ENCODE measurements at regions not wholly inside any gene's neighbourhood (a gene's known extent, or its start where the extent isn't known, plus 50 kb on each side); places are given as distances from the start of the nearest gene placed in this dataset.
"Not testable (repeated sequence)": the region's sequence is repeated elsewhere in the genome, so short reads cannot be mapped to it uniquely, and the experiment has no call there.

- H3K4me2 ChIP-seq: no peak overlapping the region
- no peak overlapping the region for H3K9ac ChIP-seq
- no peaks in the 10 kb centered on the region for H3K4me1 ChIP-seq (ENCODE audit: low read depth, poor library complexity, severe bottlenecking)
- H3K27me3 ChIP-seq (ENCODE audit: insufficient read depth, low read depth): no peaks in the 10 kb centered on the region
- H3K4me3 ChIP-seq (IDR thresholded peaks at IDR 0.05; ENCODE audit: insufficient read depth, low read depth, low read length): no peak overlapping the region
- H3K27ac ChIP-seq: no peak overlapping the region
- TF ChIP-seq CTCF (conservative IDR thresholded peaks at IDR 0.05; ENCODE audit: low read depth, low read length): no peak
- H2AFZ ChIP-seq (ENCODE audit: low read depth): no peak overlapping the region
- no peaks in the 10 kb centered on the region for H4K20me1 ChIP-seq (ENCODE audit: insufficient read depth)
- H3K79me2 ChIP-seq (ENCODE audit: insufficient read depth, low read depth): no peaks in the 10 kb centered on the region
- no peaks in the 10 kb centered on the region for H3K36me3 ChIP-seq (ENCODE audit: insufficient read depth)
These were observed 435.3 kb upstream of the TNC start for GRCh38 chr9:115553060-115553773.

GRCh38 chr9:115556432-115556831 is 438.5 kb upstream of the TNC start:
- Histone ChIP-seq H3K36me3 (ENCODE audit: insufficient read depth) (no peaks in the 10 kb centered on the region), H3K4me2 (no peak overlapping the region), H2AFZ (ENCODE audit: low read depth) (no peak overlapping the region), H3K4me3 (IDR thresholded peaks at IDR 0.05; ENCODE audit: insufficient read depth, low read depth, low read length) (no peak overlapping the region), H3K27ac (no peak overlapping the region), H3K27me3 (ENCODE audit: insufficient read depth, low read depth) (no peaks in the 10 kb centered on the region), H3K79me2 (ENCODE audit: insufficient read depth, low read depth) (no peaks in the 10 kb centered on the region), H3K9ac (no peak overlapping the region), H3K4me1 (ENCODE audit: low read depth, poor library complexity, severe bottlenecking) (no peaks in the 10 kb centered on the region), H4K20me1 (ENCODE audit: insufficient read depth) (no peaks in the 10 kb centered on the region)
- TF ChIP-seq CTCF (conservative IDR thresholded peaks at IDR 0.05; ENCODE audit: low read depth, low read length): no peak

GRCh38 chr9:115575147-115575546 is 457.2 kb upstream of the TNC start:
- no peak for TF ChIP-seq CTCF (conservative IDR thresholded peaks at IDR 0.05; ENCODE audit: low read depth, low read length)
- Histone ChIP-seq H4K20me1 (ENCODE audit: insufficient read depth) (no peaks in the 10 kb centered on the region), H3K36me3 (ENCODE audit: insufficient read depth) (no peaks in the 10 kb centered on the region)

GRCh38 chr9:115585458-115585857 is 467.5 kb upstream of the TNC start:
- not testable (repeated sequence) for H3K4me2 ChIP-seq; H3K36me3 ChIP-seq (ENCODE audit: insufficient read depth); H3K9ac ChIP-seq; H3K27ac ChIP-seq; H3K4me3 ChIP-seq (IDR thresholded peaks at IDR 0.05; ENCODE audit: insufficient read depth, low read depth, low read length); H3K79me2 ChIP-seq (ENCODE audit: insufficient read depth, low read depth); H4K20me1 ChIP-seq (ENCODE audit: insufficient read depth); H3K4me1 ChIP-seq (ENCODE audit: low read depth, poor library complexity, severe bottlenecking); H3K27me3 ChIP-seq (ENCODE audit: insufficient read depth, low read depth); H2AFZ ChIP-seq (ENCODE audit: low read depth)

More at GRCh38 chr9:115575147-115575546, 457.2 kb upstream of the TNC start:
- H3K4me1 ChIP-seq (ENCODE audit: low read depth, poor library complexity, severe bottlenecking): no peaks in the 10 kb centered on the region
- H3K79me2 ChIP-seq (ENCODE audit: insufficient read depth, low read depth): no peaks in the 10 kb centered on the region
- H3K4me2 ChIP-seq: no peak overlapping the region
- H3K9ac ChIP-seq: no peak overlapping the region
- no peak overlapping the region for H2AFZ ChIP-seq (ENCODE audit: low read depth)
- H3K27me3 ChIP-seq (ENCODE audit: insufficient read depth, low read depth): no peaks in the 10 kb centered on the region
- no peak overlapping the region for H3K4me3 ChIP-seq (IDR thresholded peaks at IDR 0.05; ENCODE audit: insufficient read depth, low read depth, low read length)
- H3K27ac ChIP-seq: no peak overlapping the region

GRCh38 chr9:115587310-115587709 is 469.4 kb upstream of the TNC start:
- Histone ChIP-seq H2AFZ (ENCODE audit: low read depth) (no peak overlapping the region), H3K79me2 (ENCODE audit: insufficient read depth, low read depth) (no peaks in the 10 kb centered on the region), H4K20me1 (ENCODE audit: insufficient read depth) (no peaks in the 10 kb centered on the region), H3K4me3 (IDR thresholded peaks at IDR 0.05; ENCODE audit: insufficient read depth, low read depth, low read length) (no peak overlapping the region), H3K4me2 (no peak overlapping the region), H3K36me3 (ENCODE audit: insufficient read depth) (no peaks in the 10 kb centered on the region), H3K9ac (no peak overlapping the region), H3K27me3 (ENCODE audit: insufficient read depth, low read depth) (no peaks in the 10 kb centered on the region), H3K27ac (no peak overlapping the region), H3K4me1 (ENCODE audit: low read depth, poor library complexity, severe bottlenecking) (peaks cover 10% of the 10 kb centered on the region)
- no peak for TF ChIP-seq CTCF (conservative IDR thresholded peaks at IDR 0.05; ENCODE audit: low read depth, low read length)
